ENCODE measurements at regions not wholly inside any gene's neighbourhood (a gene's known extent, or its start where the extent isn't known, plus 50 kb on each side); places are given as distances from the start of the nearest gene placed in this dataset.

- intact Hi-C loops (cut with DNase I), result no loop called here
- H3K9me3 ChIP-seq, result peaks cover 4% of the 10 kb centered on the region
- no peaks in the 10 kb centered on the region for H3K4me1 ChIP-seq
- H3K4me3 ChIP-seq, result no peak overlapping the region
- H3K27ac ChIP-seq, result no peak overlapping the region
- DNase-seq, result no peak
- no peaks in the 10 kb centered on the region for H3K27me3 ChIP-seq (ENCODE audit: low read depth)
- ATAC-seq, result no peak
- no peaks in the 10 kb centered on the region for H3K36me3 ChIP-seq
- no peak for TF ChIP-seq CTCF (IDR thresholded peaks at IDR 0.05)
Measured at GRCh38 chr19:31897292-31897691, 448.1 kb upstream of the ZNF507 start.

- H3K36me3 ChIP-seq, result no peaks in the 10 kb centered on the region
- no peak overlapping the region for H3K4me3 ChIP-seq
- no peaks in the 10 kb centered on the region for H3K27me3 ChIP-seq (ENCODE audit: low read depth)
- intact Hi-C loops (cut with DNase I), result no loop called here
- no peak overlapping the region for H3K27ac ChIP-seq
- no peak for ATAC-seq
- no peak for TF ChIP-seq CTCF (IDR thresholded peaks at IDR 0.05)
- no peak for DNase-seq
- H3K4me1 ChIP-seq, result peaks cover 8% of the 10 kb centered on the region
- H3K9me3 ChIP-seq, result no peaks in the 10 kb centered on the region
Measured at GRCh38 chr19:31900991-31901390, 444.4 kb upstream of the ZNF507 start.

- Histone ChIP-seq H3K36me3 (no peaks in the 10 kb centered on the region), H3K27me3 (ENCODE audit: low read depth) (no peaks in the 10 kb centered on the region), H3K9me3 (no peaks in the 10 kb centered on the region), H3K27ac (no peak overlapping the region), H3K4me3 (no peak overlapping the region), H3K4me1 (peaks cover 20% of the 10 kb centered on the region)
- intact Hi-C loops (cut with DNase I), result no loop called here
- no peak for DNase-seq
- no peak for ATAC-seq
- TF ChIP-seq CTCF (IDR thresholded peaks at IDR 0.05), result no peak
Measured at GRCh38 chr19:31902821-31903220, 442.6 kb upstream of the ZNF507 start.

GRCh38 chr19:31903979-31904378, 441.4 kb upstream of the ZNF507 start:
- ATAC-seq, result no peak
- no peak for DNase-seq

GRCh38 chr19:31906111-31906871, 439.1 kb upstream of the ZNF507 start:
- no peaks in the 10 kb centered on the region for H3K27me3 ChIP-seq (ENCODE audit: low read depth)
- no peaks in the 10 kb centered on the region for H3K36me3 ChIP-seq
- H3K9me3 ChIP-seq, result no peaks in the 10 kb centered on the region
- TF ChIP-seq CTCF (IDR thresholded peaks at IDR 0.05), result no peak
- DNase-seq (peak; percentile 49), ATAC-seq (peak; percentile 86 to 88)
- H3K27ac ChIP-seq, result peak overlapping the region; percentile 63
- peaks cover 20% of the 10 kb centered on the region for H3K4me1 ChIP-seq
- intact Hi-C loops (cut with DNase I), result no loop called here
- no peak overlapping the region for H3K4me3 ChIP-seq

More at GRCh38 chr19:31903979-31904378, 441.4 kb upstream of the ZNF507 start:
- Histone ChIP-seq H3K4me1 (peaks cover 20% of the 10 kb centered on the region), H3K9me3 (no peaks in the 10 kb centered on the region), H3K27ac (no peak overlapping the region), H3K4me3 (no peak overlapping the region), H3K36me3 (no peaks in the 10 kb centered on the region), H3K27me3 (ENCODE audit: low read depth) (no peaks in the 10 kb centered on the region)
- intact Hi-C loops (cut with DNase I), result no loop called here
- no peak for TF ChIP-seq CTCF (IDR thresholded peaks at IDR 0.05)

All from lower lobe of right lung (tissue), 2 donors.